Hematopoietic multipotent progenitor cell treated with erythropoietin and hydrocortisone succinate and interleukin-3 and kit ligand, for 6 days (in vitro differentiated cells): ENCODE measurements at regions not wholly inside any gene's neighbourhood (a gene's known extent, or its start where the extent isn't known, plus 50 kb on each side); places are given as distances from the start of the nearest gene placed in this dataset.
"Not testable (repeated sequence)": the region's sequence is repeated elsewhere in the genome, so short reads cannot be mapped to it uniquely, and the experiment has no call there.

Experiments used
- DNase-seq: peaks from one replicate; pipeline ENCODE4 v3.0.0-alpha.2; 2015

DNA sequence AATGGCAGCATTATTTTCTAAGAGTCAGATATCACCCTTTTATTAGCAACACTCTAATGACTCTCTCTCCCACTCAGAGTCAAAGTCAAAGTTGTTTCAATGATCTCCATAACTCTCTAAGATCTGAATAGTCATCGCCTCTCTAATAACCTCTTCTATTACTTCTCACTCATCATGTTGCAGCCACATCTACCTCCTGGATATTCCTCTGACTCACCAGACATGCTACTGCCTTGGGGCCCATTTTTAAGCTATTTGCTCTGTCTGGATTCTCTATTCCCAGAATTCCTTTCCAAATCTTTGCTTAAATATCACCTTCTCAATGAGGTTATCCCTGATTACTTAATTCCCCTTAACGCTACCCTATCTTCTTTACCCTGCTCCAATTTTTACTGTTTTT, 391.8 kb upstream of the MAGEB16 start:
- DNase-seq, result no peak

DNA sequence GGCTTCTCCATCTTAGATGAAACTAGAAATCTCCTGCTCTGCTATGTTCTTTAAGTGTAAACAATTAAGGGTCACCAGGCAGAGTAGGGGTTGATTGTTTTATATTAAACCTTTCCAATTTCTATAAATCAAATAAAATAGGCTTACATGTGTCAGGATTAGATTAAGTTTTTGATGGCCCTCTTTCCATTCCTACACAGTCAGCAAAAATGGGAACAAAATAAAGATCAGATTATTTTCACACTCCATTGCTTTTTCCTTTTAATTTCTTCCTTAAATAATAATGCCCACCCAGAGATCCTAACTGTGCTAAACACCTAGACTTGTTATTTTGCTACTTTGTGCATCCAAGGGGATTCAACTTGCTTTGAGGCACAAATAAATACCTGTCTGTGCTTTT, 381.4 kb upstream of the MAGEB16 start:
- DNase-seq, result no peak

DNA sequence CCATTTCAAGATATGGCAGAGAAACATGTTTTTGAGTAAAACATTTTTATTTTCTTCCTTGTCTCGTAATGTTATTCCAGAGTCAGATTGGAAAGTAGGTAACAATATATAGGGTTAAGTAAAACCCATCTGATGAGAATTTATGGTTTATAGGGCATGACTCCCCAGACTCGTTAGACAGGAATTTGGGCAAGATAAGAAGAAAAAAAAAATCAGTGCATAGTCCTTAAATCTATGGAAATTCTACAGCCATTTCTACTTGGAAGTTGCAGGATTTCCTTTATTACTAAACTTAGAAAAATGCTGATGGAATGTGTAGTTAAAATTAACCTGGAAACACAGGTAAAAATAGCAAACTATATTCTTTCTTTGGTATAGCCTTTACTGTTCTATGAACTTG, 366.1 kb upstream of the MAGEB16 start:
- no peak for DNase-seq

DNA sequence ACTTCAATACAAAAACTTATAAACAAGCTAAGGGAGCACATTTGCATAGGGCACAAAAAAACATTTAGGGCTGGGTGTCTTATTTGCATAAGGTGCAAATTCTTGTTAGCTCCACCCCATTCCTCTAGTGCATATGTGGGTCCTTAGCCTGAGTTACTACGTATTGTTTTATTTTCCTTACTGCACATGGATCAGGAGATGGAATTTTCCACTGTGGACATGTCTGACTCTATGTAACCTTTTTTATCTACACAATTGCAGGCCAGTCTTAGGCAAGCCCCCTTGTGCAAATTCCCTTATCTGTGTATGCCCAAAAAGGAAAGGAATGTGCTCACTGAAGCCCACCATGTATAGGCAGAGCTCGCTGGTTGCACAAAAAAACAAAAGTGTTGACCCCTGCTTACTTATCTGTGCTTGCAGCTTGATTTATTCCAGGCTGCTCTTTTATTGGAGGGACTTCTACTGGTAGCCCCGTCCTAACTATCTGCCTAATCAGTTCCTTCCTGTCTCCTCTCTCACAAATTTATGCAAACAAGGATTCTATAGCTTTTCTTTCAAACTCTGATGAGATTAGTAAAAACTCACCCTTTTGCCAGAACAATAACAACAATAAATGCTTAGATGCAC, 359.0 kb upstream of the MAGEB16 start:
- no peak for DNase-seq

DNA sequence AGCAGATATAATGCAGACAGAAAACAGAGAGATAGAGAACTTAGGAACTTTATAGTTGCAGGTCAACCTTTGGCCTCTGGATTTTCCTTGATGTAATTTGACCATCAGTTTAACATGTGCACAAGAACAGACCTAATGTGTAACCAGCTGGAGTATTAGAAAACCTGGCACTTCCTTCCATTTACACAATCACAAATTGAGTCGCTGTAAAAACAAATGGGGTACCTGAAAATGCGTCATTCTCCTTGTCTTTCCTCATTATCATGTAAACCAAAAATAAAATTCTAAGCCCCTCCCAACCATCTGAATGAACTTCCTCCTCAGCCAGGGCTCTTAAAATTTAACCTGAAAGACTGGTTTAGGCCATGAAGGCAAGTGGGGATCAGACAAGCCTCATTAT, 358.4 kb upstream of the MAGEB16 start:
- no peak for DNase-seq

DNA sequence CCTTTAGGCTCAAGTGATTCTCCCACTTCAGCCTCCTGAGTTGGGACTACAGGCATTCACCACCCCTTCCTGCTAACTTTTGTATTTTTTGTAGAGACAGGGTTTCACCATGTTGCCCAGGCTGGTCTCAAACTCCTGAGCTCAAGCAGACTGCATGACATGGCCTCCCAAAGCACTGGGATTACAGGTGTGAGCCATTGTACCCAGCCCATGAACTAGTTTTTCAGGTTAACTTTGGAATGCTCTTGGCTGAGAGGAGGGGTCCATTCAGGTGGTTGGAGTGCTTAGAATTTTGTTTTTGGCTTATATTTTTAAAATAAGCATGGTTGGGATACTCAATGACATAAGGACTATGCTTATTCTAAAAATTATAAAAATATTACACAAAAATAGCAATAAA, 355.7 kb upstream of the MAGEB16 start:
- DNase-seq, result no peak

DNA sequence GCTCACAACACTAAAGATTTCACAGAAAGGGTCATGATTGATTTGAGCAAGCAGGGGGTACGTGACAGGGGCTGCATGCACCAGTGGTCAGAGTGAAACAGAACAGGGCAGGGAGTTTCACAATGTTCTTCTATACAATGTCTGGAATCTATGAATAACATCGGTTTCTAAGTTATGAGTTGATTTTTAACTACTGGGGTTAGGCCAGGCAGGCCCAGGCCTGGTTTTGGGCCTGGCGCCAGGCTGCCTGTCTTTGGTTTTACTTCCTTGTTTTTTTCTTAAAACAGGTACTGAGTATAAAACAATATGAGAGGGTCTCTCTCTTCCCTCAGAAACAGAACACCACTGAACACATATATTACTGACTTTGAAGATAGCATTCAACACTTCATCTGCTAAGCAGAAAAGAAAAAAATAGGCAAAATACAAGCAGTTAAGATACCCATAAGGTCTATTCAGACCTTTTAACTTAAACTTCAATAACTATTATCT, 355.0 kb upstream of the MAGEB16 start:
- not testable (repeated sequence) for DNase-seq

DNA sequence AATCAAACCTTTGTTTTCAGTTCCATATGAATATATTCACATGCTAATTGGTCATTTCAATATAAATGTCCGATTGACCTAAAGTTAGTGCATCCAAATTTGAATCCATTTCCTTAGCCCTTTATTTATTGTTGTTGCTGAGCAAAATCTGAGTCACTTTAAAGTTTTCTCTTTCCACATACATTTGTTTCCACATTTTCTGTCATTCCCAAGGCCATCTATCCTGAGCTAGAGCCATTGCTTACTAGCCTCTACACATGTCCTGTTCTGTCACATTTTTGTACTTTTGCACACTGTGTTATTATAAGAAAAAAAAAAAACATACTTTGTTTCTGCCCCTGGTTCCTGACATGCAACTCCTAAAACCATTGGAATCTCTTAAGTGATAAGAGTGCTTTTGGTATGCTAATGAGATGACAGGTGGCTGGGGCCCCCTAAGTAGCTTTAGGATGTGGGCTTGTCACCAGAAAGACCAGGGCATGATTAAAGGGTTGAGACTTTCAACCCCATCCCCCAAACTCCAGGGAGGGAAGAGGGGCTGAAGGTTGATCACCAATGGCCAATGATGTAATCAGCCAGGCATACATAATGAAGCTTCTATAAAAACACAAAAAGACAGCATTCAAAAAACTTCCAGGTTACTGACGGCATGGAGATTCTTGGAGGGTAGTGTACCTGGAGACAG, 353.3 kb upstream of the MAGEB16 start:
- no peak for DNase-seq

DNA sequence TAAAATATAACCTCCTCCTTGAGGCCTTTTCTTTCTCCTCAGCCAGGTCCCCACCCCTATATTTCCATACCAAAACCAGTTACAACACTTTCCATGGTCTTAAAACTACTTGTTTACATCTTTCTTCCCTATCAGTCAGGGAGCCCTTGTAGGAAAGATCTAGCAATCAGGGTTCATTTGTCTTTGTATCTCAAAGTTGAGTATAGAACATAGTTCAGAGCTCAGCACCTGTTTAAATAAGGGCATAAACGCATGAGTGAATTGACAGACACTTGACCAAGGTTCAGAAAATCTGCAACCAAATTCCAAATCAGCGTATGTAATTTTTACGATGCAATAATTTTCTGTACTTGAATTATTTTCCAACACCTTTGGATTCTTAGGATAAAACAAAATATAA, 352.2 kb upstream of the MAGEB16 start:
- DNase-seq, result no peak

DNA sequence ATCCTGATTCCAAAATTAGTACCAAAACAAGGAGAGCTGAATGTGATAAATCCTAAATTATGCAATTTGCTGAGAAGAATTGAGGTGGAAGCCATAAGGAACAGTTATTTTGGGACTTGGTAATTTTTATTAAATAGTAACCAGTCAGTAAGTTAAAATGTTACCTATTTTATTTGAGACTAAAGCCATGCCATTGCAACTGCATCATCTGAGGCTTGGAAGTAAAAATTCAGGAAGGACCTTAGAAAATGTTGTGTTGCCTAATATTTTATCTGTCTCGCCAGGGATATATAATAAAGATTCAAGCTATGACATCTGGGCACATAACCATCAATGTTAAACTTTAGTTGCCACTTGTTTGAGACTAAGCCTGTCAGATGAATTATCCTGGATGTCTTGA, 341.3 kb upstream of the MAGEB16 start:
- no peak for DNase-seq

DNA sequence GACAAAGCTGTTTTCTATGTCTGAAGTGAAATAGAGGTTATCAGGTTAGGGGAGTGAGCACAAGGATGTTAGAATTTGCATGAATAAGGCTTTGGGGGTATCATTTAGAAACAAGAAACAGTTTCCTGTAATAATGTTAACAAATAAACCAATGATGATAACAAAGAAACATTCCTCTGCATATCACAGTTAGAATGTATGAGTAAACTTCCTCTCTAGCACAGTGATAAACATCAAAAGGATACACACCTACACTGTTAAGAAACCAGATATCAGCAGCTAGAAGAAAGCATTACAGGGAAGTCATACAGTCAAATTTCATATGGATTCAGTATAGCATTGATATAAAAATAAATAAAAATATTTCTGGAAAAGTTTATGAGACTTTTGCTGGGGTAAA, 340.0 kb upstream of the MAGEB16 start:
- no peak for DNase-seq

DNA sequence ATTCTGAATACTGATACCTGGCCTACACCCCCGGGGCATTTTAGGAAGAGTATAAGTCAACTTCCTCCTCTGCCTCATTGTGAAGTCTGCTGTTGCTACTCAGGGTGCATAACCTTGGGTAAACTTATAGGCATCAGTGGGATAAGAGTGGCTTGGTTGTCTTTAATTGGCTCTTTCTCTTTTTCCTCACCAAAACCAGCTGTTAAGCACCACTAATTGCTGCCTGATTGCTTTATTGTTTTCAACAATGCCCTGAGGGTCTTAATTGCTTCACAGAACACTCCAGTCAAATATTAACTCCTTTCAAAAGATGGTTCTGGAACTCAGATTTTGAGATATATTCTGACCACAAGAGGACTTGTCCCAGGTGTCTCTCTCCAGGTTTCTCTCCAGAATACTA, 337.0 kb upstream of the MAGEB16 start:
- DNase-seq, result no peak

DNA sequence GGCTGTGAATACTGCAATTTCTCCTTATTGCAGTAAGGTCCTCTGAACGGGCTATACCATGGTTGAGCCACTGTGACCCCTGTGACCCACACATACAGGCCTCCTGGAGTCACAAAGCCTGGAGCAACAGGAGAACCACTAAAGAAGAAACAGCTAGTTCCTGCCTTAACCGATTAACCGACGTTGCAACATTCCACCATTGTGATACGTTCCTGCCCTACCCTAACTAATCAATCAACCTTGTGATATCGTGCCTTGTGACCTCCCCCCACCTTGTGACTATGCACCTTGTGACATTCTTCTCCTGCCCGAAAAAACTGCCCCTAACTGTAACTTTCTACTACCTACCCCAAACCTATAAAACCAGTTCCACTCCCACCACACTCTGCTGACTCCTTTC, 301.5 kb upstream of the MAGEB16 start:
- DNase-seq, result not testable (repeated sequence)

DNA sequence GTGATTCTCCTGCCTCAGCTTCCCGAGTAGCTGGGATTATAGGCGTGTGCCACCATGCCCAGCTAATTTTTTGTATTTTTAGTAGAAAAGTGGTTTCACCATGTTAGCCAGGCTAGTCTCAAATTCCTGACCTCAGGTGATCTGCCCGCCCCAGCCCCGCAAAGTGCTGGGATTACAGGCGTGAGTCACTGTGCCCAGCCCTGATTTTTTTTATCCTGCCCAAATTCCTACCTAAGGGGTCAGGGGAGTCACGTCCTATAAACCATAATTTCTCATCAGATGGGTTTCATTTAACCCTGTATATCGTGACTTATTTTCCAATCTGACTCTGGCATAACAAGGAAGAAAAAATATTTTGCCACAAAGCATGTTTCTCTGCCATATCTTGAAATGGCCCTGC, 300.7 kb upstream of the MAGEB16 start:
- not testable (repeated sequence) for DNase-seq

DNA sequence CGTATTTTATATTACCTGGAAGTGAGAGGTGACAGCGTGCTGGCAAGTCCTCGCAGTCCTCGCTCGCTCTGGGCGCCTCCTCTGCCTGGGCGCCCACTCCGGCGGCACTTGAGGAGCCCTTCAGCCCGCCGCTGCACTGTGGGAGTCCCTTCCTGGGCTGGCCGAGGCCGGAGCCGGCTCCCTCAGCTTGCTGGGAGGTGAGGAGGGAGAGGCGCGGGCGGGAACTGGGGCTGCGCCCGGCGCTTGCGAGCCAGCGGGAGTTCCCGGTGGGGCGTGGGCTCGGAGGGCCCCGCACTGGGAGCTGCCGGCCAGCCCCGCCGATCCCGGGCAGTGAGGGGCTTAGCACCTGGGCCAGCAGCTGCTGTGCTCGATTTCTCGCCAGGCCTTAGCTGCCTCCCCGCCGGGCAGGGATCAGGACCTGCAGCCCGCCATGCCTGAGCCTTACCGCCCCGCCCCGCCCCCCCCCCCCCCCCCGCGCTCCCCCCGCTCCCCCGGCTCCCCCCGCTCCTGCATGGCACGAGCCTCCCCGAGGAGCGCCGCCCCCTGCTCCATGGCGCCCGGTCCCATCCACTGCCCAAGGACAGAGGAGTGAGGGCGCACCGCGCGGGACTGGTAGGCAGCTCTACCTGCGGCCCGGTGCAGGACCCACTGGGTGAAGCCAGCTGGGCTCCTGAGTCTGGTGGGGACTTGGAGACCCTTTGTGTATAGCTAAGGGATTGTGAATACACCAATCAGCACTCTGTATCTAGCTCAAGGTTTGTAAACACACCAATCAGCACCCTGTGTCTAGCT, 298.9 kb upstream of the MAGEB16 start:
- no peak for DNase-seq

DNA sequence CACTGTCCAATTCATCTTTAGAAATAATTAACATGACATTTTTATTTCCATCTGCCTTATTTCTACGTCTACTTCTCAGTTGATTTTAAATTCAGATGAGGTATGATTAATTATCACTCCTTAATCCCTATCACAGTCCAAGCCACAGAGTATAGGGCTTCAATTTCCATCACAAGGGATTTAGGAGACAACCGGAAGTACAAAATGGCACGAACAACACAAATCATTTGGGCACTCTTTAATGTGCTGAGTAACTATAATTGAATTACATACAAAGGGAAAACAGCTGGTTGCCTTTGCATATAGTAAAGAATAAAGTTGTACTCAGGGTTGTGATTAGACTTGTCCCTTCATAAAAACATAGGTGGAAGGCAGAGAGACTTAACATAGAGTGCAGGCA, 290.4 kb upstream of the MAGEB16 start:
- no peak for DNase-seq

DNA sequence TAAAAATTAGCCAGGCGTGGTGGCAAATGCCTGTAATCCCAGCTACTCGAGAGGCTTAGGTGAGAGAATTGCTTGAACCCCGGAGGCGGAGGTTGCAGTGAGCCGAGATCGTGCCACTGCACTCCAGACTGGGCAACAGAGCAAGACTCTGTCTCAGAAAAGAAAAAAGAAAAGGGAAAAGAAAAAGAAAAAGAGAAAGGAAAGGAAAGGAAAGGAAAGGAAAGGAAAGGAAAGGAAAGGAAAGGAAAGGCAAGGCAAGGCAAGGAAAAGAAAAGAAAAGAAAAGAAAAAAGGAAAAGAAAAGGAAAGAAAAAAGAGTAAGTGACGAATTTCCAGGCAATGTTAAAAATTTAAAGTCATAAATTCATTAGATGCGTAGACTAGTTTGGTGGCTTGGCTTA, 250.1 kb upstream of the MAGEB16 start:
- not testable (repeated sequence) for DNase-seq

DNA sequence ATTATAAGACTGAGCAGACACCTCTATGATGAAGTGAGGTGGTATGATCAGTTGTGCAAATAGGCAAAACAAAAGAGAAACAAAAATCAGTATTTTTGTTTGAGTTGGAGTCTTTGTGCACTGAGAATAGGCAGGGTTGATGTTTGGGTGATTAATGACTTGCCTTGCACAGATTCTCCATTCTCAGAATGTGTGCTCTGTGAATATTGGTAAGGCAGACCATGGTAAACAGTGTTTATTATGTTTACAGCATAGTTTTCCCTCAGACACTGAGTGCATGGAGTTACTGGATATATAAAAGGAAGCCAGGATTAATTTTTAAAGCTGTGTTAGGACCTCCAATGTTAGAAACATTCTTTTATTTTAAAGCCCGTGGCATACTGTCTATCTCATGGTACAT, 240.2 kb upstream of the MAGEB16 start:
- DNase-seq, result no peak

DNA sequence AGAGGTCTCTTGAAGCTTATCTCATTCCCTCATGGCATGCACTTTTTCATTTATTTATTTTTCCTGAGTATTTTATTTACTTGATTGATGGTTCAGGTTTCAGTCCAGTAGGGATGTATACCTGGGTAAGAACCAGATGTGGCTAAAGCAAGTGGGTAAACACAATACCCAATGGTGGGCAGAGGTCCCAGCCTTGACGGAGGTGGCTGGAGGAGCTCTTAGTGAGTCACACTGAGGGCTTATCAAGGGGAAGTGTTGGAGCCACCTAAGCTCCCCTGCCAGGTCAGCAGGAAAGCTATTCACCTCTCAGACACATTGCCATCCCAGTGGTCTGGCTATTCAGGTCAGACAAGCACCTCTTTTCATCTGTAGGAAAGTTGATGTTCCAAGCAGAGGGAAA, 236.2 kb upstream of the MAGEB16 start:
- no peak for DNase-seq

DNA sequence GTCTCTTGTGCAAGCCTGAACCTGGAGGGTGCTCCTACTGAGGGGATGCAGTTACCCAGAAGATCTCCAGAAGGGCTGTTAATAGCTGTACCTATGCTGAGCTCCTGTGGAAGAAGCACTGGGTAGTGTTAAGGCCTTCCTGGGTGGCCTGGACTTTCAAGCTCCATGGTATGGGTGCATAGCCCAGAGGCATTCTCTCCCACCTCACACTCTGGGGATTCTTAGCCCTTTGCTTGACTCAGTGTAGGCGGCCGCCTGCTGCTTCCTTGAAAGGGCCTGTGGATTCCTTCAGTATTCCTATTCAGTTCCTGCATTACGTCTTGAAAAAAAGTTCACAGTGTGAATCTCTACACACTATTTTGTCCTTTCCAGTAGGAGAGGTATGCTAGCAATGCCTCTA, 235.7 kb upstream of the MAGEB16 start:
- no peak for DNase-seq

DNA sequence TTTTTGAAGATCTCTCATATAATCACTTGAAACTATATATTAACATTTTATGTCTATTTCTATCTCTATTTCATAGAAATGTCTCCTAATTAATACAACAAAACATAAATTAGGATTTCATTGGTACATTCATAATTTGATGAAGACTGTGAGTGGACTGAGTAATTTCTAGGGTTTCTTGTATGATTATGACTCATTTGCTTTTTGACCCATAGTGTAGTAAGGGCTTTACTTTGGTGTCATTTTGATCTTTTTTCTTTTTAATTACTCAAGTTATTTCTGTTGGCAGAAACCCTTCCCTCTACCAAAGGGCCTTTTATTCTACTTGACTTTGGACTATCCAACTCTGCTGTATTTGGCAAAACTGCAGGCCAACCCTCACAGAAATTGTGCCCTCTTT, 207.9 kb upstream of the MAGEB16 start:
- DNase-seq, result no peak

DNA sequence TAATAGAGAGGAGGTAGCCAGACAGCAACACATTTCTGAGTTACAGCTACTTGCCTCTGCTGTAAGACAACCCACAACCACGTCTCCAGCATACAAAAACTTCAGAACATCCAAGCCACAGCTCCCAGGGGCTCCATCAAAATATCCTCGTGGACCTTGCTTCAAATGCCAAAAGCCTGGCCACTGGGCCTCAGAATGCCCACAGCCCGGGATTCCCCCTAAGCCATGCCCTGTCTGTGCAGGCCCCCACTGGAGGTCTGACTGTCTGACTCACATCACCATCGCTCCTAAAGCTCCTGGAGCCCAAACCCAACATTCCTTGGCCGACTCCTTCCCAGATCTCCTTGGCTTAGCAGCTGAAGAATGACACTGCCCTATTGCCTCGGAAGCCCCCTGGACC, 186.6 kb upstream of the MAGEB16 start:
- DNase-seq, result not testable (repeated sequence)

DNA sequence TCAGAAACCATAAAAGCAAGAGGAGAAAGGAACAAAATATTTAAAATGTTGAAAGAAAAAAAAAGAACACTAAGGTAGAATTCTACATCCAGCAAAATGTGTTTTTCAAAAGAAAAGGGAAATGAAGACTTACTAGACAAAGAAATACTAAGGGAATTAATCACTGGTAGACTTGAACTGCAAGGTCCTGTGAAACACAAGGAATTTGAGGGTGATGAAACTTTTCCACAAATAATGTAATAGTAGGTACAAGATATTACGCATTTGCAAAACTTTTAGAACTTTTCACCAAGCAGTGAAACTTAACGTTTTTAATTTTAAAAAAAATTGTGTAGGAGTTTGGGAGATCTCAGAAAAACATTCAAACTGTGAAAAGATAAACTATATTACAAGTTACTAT, 180.3 kb upstream of the MAGEB16 start:
- DNase-seq, result no peak

DNA sequence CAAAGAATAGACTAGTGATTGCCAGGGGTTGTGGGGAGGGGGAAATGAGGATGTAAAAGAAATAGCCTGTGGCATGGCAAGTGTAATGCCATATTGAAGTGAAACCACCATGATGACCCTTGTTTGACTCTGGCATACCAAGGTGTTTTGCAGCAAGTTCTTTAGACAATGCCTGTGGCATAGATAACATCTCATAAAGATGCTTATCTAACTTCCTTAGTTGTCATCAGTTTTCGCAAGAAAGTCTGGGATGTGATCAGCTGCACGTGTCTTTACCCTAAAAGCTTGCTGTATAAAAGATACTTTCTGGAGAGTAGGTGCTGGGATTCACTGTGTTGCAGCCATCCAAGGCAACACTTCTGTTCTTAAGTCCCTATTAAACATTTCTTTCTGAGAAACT, 176.1 kb upstream of the MAGEB16 start:
- no peak for DNase-seq
